ENCODE measurements at regions not wholly inside any gene's neighbourhood (a gene's known extent, or its start where the extent isn't known, plus 50 kb on each side); places are given as distances from the start of the nearest gene placed in this dataset.

DNA sequence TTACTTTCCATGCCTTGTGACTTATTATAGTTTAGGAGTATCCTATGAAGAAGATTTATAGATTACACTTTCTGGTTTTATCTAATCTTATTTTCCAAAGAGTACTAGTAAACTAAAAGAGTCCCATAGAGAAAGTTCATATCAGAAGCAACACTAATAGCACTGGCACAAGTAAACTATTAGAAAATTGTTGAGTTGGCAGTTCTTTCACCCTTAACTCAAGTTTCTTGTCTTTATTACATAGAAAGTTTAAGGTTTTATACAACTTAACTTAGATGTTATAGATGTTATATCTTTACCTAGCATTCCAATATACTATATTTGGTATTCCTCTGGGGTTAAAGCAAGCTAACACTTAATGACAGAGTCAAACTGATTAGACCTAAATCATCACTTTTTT, 437.8 kb upstream of the ARRDC3 start:
- TF ChIP-seq, protein P1, sequence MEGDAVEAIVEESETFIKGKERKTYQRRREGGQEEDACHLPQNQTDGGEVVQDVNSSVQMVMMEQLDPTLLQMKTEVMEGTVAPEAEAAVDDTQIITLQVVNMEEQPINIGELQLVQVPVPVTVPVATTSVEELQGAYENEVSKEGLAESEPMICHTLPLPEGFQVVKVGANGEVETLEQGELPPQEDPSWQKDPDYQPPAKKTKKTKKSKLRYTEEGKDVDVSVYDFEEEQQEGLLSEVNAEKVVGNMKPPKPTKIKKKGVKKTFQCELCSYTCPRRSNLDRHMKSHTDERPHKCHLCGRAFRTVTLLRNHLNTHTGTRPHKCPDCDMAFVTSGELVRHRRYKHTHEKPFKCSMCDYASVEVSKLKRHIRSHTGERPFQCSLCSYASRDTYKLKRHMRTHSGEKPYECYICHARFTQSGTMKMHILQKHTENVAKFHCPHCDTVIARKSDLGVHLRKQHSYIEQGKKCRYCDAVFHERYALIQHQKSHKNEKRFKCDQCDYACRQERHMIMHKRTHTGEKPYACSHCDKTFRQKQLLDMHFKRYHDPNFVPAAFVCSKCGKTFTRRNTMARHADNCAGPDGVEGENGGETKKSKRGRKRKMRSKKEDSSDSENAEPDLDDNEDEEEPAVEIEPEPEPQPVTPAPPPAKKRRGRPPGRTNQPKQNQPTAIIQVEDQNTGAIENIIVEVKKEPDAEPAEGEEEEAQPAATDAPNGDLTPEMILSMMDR (IDR thresholded peaks at IDR 0.05): no peak
- no peak for TF ChIP-seq EZH2 (IDR thresholded peaks at IDR 0.05; ENCODE audit: borderline replicate concordance, insufficient read depth, low read depth, low read length, poor library complexity, severe bottlenecking)

All from B cell (primary cell).